WTC11 (cell line): ENCODE measurements at regions not wholly inside any gene's neighbourhood (a gene's known extent, or its start where the extent isn't known, plus 50 kb on each side); places are given as distances from the start of the nearest gene placed in this dataset.

Source experiments
- ATAC-seq: fragments of 200-7000 bp; cut with Tn5 transposase; 2 replicates; pipeline ENCODE4 v1.10.0; 2021; ENCODE audit warnings: mild to moderate bottlenecking, moderate library complexity
- CTCF ChIA-PET: fragments of 300-600 bp; sonication (Branson Sonifier 250); formaldehyde crosslinking; loops from one replicate; lab custom pipeline; 2021; ENCODE audit warnings: antibody characterized with exemption; lab: Charles Lee
- POLR2A ChIA-PET: fragments of 350-600 bp; sonication (Branson Sonifier 250); formaldehyde crosslinking; loops from one replicate; lab custom pipeline; 2021; ENCODE audit warnings: antibody characterized with exemption; lab: Charles Lee
- DNase-seq: peaks from one replicate; pipeline ENCODE4 v3.0.0; 2021; ENCODE audit warnings: low spot score
- H3K27ac Mint-ChIP-seq: 2 replicates; pipeline ENCODE4 v1.8.0; 2021; ENCODE audit warnings: mixed read lengths
- H3K27me3 Mint-ChIP-seq: 2 replicates; pipeline ENCODE4 v1.8.0; 2021; ENCODE audit warnings: low read depth, mild to moderate bottlenecking, moderate library complexity, mixed read lengths
- H3K36me3 Mint-ChIP-seq: 2 replicates; pipeline ENCODE4 v1.8.0; 2021; ENCODE audit warnings: mixed read lengths
- H3K4me1 Mint-ChIP-seq: 2 replicates; pipeline ENCODE4 v1.8.0; 2022; ENCODE audit warnings: mixed read lengths
- H3K4me3 Mint-ChIP-seq: 2 replicates; pipeline ENCODE4 v1.8.0; 2021; ENCODE audit warnings: mild to moderate bottlenecking, moderate library complexity, mixed read lengths
- H3K9me3 Mint-ChIP-seq: 2 replicates; pipeline ENCODE4 v1.8.0; 2021; ENCODE audit warnings: mixed read lengths
- ELF4 ChIP-seq: sonication (generic); formaldehyde crosslinking; IDR thresholded peaks from 2 replicates; pipeline ENCODE4 v1.8.1; 2022; ENCODE audit warnings: low read depth, mild to moderate bottlenecking, moderate library complexity, missing genetic modification reagents
- EMX1 ChIP-seq: fragments of 250-450 bp; sonication (Bioruptor Pico); IDR thresholded peaks from 2 replicates; pipeline ENCODE4 v1.8.0; 2021; ENCODE audit warnings: mild to moderate bottlenecking
- FOXJ3 ChIP-seq: sonication (generic); formaldehyde crosslinking; IDR thresholded peaks from 2 replicates; pipeline ENCODE4 v1.9.0; 2021; ENCODE audit warnings: missing genetic modification reagents, mild to moderate bottlenecking, borderline replicate concordance
- FOXK1 ChIP-seq: sonication (generic); formaldehyde crosslinking; IDR thresholded peaks from 2 replicates; pipeline ENCODE4 v1.8.0; 2022; ENCODE audit warnings: mild to moderate bottlenecking, moderate library complexity, missing genetic modification reagents
- GTF2I ChIP-seq: fragments of 250-450 bp; sonication (Bioruptor Pico); conservative IDR thresholded peaks from 2 replicates; pipeline ENCODE4 v1.4.0; 2021; ENCODE audit warnings: mild to moderate bottlenecking
- NFE2L1 ChIP-seq: sonication (generic); formaldehyde crosslinking; IDR thresholded peaks from 2 replicates; pipeline ENCODE4 v1.8.1; 2023; ENCODE audit warnings: missing genetic modification reagents
- NR1H2 ChIP-seq: sonication (generic); formaldehyde crosslinking; IDR thresholded peaks from 2 replicates; pipeline ENCODE4 v1.9.0; 2021; ENCODE audit warnings: mild to moderate bottlenecking, moderate library complexity, missing genetic modification reagents
- NR3C1 ChIP-seq: sonication (generic); formaldehyde crosslinking; conservative IDR thresholded peaks from 2 replicates; pipeline ENCODE4 v1.8.1; 2023; ENCODE audit warnings: low read depth, mild to moderate bottlenecking, missing genetic modification reagents
- PRRX2 ChIP-seq: fragments of 250-450 bp; sonication (Bioruptor Pico); IDR thresholded peaks from 2 replicates; pipeline ENCODE4 v1.8.0; 2021; ENCODE audit warnings: mild to moderate bottlenecking
- TEAD4 ChIP-seq: sonication (generic); formaldehyde crosslinking; IDR thresholded peaks from 2 replicates; pipeline ENCODE4 v1.8.0; 2022; ENCODE audit warnings: mild to moderate bottlenecking, missing genetic modification reagents
- ZNF219 ChIP-seq: sonication (generic); formaldehyde crosslinking; IDR thresholded peaks from 2 replicates; pipeline ENCODE4 v1.8.0; 2023; ENCODE audit warnings: missing genetic modification reagents, mild to moderate bottlenecking, borderline replicate concordance
- ZNF317 ChIP-seq: sonication (generic); formaldehyde crosslinking; IDR thresholded peaks from 2 replicates; pipeline ENCODE4 v1.8.1; 2023; ENCODE audit warnings: low read depth, mild to moderate bottlenecking, moderate library complexity, missing genetic modification reagents, borderline replicate concordance
- ZNF416 ChIP-seq: fragments of 250-450 bp; sonication (Bioruptor Pico); IDR thresholded peaks from 2 replicates; pipeline ENCODE4 v1.9.0; 2021; ENCODE audit warnings: mild to moderate bottlenecking, inconsistent platforms
- ZNF423 ChIP-seq: fragments of 250-450 bp; sonication (Bioruptor Pico); IDR thresholded peaks from 2 replicates; pipeline ENCODE4 v2.1.2; 2022; ENCODE audit warnings: mild to moderate bottlenecking, moderate library complexity
- TF ChIP-seq, protein P1 (sequence below): sonication (generic); formaldehyde crosslinking; IDR thresholded peaks from 2 replicates; pipeline ENCODE4 v1.8.0; 2023; ENCODE audit warnings: missing genetic modification reagents
- TF ChIP-seq, protein P2 (sequence below): sonication (generic); formaldehyde crosslinking; IDR thresholded peaks from 2 replicates; pipeline ENCODE4 v1.8.1; 2023; ENCODE audit warnings: mild to moderate bottlenecking, missing genetic modification reagents
- TF ChIP-seq, protein P3 (sequence below): sonication (generic); formaldehyde crosslinking; conservative IDR thresholded peaks from 2 replicates; pipeline ENCODE4 v1.8.1; 2023; ENCODE audit warnings: mild to moderate bottlenecking, low read depth, missing genetic modification reagents, moderate library complexity

DNA sequence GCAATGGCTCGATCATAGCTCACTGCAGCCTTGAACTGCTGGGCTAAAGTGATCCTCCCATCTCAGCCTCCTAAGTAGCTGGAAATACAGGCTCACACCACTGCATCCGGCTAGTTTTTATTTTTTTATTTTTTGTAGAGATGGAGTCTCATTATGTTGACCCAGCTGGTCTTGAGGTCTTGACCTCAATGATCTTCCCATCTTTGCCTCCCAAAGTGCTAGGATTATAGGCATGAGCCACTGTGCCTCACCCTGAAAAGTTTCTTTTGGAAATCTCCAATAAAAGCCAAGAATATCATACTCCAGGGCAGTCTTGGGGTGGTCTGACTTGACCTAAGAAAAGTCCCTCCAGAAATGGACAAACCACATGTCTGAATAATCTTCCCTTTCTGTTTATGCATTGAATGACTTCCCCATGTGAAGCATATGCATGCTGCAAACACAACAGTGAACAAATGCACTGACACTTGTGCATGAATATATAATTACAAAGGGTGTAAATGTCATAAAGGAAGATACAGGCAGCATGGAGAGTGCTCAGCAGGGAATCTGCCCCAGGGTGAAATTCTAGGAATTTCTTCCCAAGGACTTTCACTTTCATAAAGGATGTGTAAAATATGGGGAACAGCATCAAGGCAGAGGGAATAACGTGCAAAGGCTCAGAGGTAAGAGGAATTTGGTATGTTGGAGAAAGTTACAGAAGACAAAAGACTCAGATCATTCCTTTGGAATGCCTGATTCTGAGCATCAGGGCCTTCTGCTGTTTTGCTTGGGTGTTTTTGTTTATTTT is 142.4 kb upstream of the LYZL1 start:
- POLR2A ChIA-PET: no interaction called here
- peaks cover 59% of the 10 kb centered on the region for H3K4me1 Mint-ChIP-seq
- H3K4me3 Mint-ChIP-seq: no peak overlapping the region
- H3K9me3 Mint-ChIP-seq: peaks cover 12% of the 10 kb centered on the region
- no peak overlapping the region for H3K27ac Mint-ChIP-seq
- ATAC-seq (no peak), DNase-seq (no peak)
- peaks cover 12% of the 10 kb centered on the region for H3K36me3 Mint-ChIP-seq
- TF ChIP-seq, protein P1, sequence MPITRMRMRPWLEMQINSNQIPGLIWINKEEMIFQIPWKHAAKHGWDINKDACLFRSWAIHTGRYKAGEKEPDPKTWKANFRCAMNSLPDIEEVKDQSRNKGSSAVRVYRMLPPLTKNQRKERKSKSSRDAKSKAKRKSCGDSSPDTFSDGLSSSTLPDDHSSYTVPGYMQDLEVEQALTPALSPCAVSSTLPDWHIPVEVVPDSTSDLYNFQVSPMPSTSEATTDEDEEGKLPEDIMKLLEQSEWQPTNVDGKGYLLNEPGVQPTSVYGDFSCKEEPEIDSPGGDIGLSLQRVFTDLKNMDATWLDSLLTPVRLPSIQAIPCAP (CRISPR knock-in tag): no peak
- 0 out of 2 replicates have a peak, but pooled peaks have one; percentile 31 for TF ChIP-seq GTF2I (CRISPR knock-in tag)
- TF ChIP-seq, all 79 proteins: peak for 1
- CTCF ChIA-PET: no interaction called here
- no peaks in the 10 kb centered on the region for H3K27me3 Mint-ChIP-seq

DNA sequence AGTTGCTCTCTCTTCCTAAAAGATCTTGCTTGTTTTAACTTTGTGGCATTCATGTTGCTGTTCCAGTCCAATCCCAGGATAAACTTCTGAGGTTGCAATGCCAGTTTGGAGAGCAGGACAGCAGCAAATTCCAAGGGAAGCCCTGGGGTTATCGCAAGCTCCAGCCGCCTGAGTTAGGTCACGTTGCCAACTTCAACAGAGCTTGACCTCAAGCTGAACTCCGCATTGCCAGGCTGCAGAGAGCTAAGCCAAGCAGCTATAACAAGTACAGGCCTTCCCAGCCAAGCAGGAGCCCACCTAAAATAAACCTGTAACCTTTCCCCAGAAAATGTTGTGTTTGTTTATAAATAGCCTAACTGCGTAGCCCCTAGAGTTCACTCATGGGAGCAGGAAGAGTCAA is 138.9 kb upstream of the LYZL1 start:
- peaks cover 9% of the 10 kb centered on the region for H3K36me3 Mint-ChIP-seq
- POLR2A ChIA-PET: interaction anchor here (0.5 to 0.8 kb wide), 2 partner anchors 260 to 509 kb away, joined by 3 read pairs; no protein-coding TSS in a partner anchor
- DNase-seq: no peak

DNA sequence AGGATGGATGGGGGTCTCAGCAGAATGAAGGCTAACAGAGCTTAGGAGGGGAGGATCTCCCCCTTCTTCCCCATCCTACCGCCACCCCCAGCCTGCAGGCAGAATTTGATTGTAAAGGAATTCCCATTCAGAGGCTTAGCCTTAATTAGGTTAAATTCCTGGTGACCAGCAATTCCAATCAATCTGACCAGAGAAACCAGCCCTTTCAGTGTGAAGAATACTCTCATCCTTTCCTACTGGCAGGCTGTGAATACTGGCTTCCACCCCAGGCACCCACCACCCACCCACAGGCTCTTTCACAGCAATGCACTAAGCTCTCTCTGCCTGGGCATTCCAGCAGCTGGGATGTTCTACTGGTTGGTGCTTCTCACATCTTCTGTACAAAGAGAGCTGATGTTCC is 137.9 kb upstream of the LYZL1 start:
- no peaks in the 10 kb centered on the region for H3K27me3 Mint-ChIP-seq
- no peak overlapping the region for H3K4me3 Mint-ChIP-seq
- no peak overlapping the region for H3K27ac Mint-ChIP-seq
- H3K9me3 Mint-ChIP-seq: peaks cover 4% of the 10 kb centered on the region
- peaks cover under 1% of the 10 kb centered on the region; the same call in 1 of the 2 replicates for H3K36me3 Mint-ChIP-seq
- POLR2A ChIA-PET: interaction anchor here (0.5 kb wide), 1 partner anchor 545 kb away, joined by 3 read pairs; no protein-coding TSS in a partner anchor
- ATAC-seq (no peak), DNase-seq (no peak)
- TF ChIP-seq NR1H2 (no peak), ZNF423 (CRISPR knock-in tag) (no peak), NR3C1 (CRISPR knock-in tag) (no peak), PRRX2 (no peak), ZNF416 (CRISPR knock-in tag) (no peak), ZNF219 (CRISPR knock-in tag) (no peak), NFE2L1 (CRISPR knock-in tag) (no peak), FOXJ3 (no peak), FOXK1 (CRISPR knock-in tag) (no peak), TEAD4 (no peak), ELF4 (no peak), ZNF317 (CRISPR knock-in tag) (no peak)
- TF ChIP-seq, protein P2, sequence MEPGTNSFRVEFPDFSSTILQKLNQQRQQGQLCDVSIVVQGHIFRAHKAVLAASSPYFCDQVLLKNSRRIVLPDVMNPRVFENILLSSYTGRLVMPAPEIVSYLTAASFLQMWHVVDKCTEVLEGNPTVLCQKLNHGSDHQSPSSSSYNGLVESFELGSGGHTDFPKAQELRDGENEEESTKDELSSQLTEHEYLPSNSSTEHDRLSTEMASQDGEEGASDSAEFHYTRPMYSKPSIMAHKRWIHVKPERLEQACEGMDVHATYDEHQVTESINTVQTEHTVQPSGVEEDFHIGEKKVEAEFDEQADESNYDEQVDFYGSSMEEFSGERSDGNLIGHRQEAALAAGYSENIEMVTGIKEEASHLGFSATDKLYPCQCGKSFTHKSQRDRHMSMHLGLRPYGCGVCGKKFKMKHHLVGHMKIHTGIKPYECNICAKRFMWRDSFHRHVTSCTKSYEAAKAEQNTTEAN (CRISPR knock-in tag): no peak
- TF ChIP-seq, protein P3, sequence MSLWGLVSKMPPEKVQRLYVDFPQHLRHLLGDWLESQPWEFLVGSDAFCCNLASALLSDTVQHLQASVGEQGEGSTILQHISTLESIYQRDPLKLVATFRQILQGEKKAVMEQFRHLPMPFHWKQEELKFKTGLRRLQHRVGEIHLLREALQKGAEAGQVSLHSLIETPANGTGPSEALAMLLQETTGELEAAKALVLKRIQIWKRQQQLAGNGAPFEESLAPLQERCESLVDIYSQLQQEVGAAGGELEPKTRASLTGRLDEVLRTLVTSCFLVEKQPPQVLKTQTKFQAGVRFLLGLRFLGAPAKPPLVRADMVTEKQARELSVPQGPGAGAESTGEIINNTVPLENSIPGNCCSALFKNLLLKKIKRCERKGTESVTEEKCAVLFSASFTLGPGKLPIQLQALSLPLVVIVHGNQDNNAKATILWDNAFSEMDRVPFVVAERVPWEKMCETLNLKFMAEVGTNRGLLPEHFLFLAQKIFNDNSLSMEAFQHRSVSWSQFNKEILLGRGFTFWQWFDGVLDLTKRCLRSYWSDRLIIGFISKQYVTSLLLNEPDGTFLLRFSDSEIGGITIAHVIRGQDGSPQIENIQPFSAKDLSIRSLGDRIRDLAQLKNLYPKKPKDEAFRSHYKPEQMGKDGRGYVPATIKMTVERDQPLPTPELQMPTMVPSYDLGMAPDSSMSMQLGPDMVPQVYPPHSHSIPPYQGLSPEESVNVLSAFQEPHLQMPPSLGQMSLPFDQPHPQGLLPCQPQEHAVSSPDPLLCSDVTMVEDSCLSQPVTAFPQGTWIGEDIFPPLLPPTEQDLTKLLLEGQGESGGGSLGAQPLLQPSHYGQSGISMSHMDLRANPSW (CRISPR knock-in tag): no peak
- CTCF ChIA-PET: interaction anchor here (1.6 kb wide), 1 partner anchor 32 kb away, joined by 4 read pairs; no protein-coding TSS in a partner anchor
- peaks cover 39% of the 10 kb centered on the region for H3K4me1 Mint-ChIP-seq

More for the DNA sequence above, 138.9 kb upstream of the LYZL1 start:
- ATAC-seq: peak; percentile 30
- no peak overlapping the region for H3K27ac Mint-ChIP-seq
- peaks cover 33% of the 10 kb centered on the region for H3K4me1 Mint-ChIP-seq
- TF ChIP-seq, protein P1 (CRISPR knock-in tag): no peak
- no peak for TF ChIP-seq EMX1 (CRISPR knock-in tag)
- H3K27me3 Mint-ChIP-seq: no peaks in the 10 kb centered on the region
- H3K9me3 Mint-ChIP-seq: peaks cover 11% of the 10 kb centered on the region
- H3K4me3 Mint-ChIP-seq: no peak overlapping the region
- CTCF ChIA-PET: interaction anchor here (1.6 kb wide), 1 partner anchor 31 kb away, joined by 4 read pairs; no protein-coding TSS in a partner anchor
